IPS DF 6.9 (cell line): ENCODE measurements at regions not wholly inside any gene's neighbourhood (a gene's known extent, or its start where the extent isn't known, plus 50 kb on each side); places are given as distances from the start of the nearest gene placed in this dataset.
"Not testable (repeated sequence)": the region's sequence is repeated elsewhere in the genome, so short reads cannot be mapped to it uniquely, and the experiment has no call there.

Source experiments
- DNase-seq: peaks from one replicate; pipeline ENCODE4 v3.0.0-alpha.2; 2013; ENCODE audit warnings: low read depth, low spot score
- H3K27ac ChIP-seq: one replicate; pipeline ENCODE4 v1.5.1; 2013; ENCODE audit warnings: low read length, control low read depth
- H3K27me3 ChIP-seq: 2 replicates; pipeline ENCODE4 v1.6.1; 2013; ENCODE audit warnings: mild to moderate bottlenecking, low read length; ENCODE audit not compliant: control insufficient read depth, insufficient read depth
- H3K36me3 ChIP-seq: 2 replicates; pipeline ENCODE4 v1.6.1; 2013; ENCODE audit warnings: low read length; ENCODE audit not compliant: control insufficient read depth, insufficient read depth
- H3K4me1 ChIP-seq: 2 replicates; pipeline ENCODE4 v1.6.1; 2013; ENCODE audit warnings: low read length; ENCODE audit not compliant: control insufficient read depth, insufficient read depth
- H3K4me3 ChIP-seq: 2 replicates; pipeline ENCODE4 v1.5.1; 2013; ENCODE audit warnings: mild to moderate bottlenecking, low read length
- H3K9me3 ChIP-seq: 2 replicates; pipeline ENCODE4 v1.6.1; 2013; ENCODE audit warnings: low read length, inconsistent platforms; ENCODE audit not compliant: control insufficient read depth, insufficient read depth
- WGBS: extraction: QIAGEN DNeasy Blood & Tissue Kit; methylation state at CpG from one replicate; pipeline ENCODE4 v1.1.7; 2013; ENCODE audit warnings: mixed read lengths, missing lambda C conversion rate; ENCODE audit not compliant: insufficient read length, insufficient coverage; 5-methylcytosine and 5-hydroxymethylcytosine counted together

GRCh38 chr4:158347556-158347955 lies 137.3 kb downstream of the TMEM144 start:
- no CpG with 5 or more reads among the region's 1 CpG for WGBS
- no peaks in the 10 kb centered on the region for H3K27me3 ChIP-seq

GRCh38 chr4:158350161-158350560 lies 139.9 kb downstream of the TMEM144 start:
- Histone ChIP-seq H3K4me3 (no peak overlapping the region), H3K27ac (no peak overlapping the region), H3K9me3 (no peaks in the 10 kb centered on the region), H3K4me1 (no peaks in the 10 kb centered on the region; the same call in 1 of the 2 replicates), H3K27me3 (no peaks in the 10 kb centered on the region), H3K36me3 (no peaks in the 10 kb centered on the region)
- WGBS, result no CpG with 5 or more reads among the region's 1 CpG
- peak; percentile 7 for DNase-seq

More at GRCh38 chr4:158347556-158347955, 137.3 kb downstream of the TMEM144 start:
- Histone ChIP-seq H3K4me1 (no peaks in the 10 kb centered on the region; the same call in 1 of the 2 replicates), H3K36me3 (no peaks in the 10 kb centered on the region), H3K9me3 (no peaks in the 10 kb centered on the region), H3K27ac (no peak overlapping the region), H3K4me3 (no peak overlapping the region)
- DNase-seq, result no peak

- Histone ChIP-seq H3K4me1 (no peaks in the 10 kb centered on the region; the same call in 1 of the 2 replicates), H3K36me3 (no peaks in the 10 kb centered on the region), H3K4me3 (no peak overlapping the region), H3K27me3 (no peaks in the 10 kb centered on the region), H3K9me3 (no peaks in the 10 kb centered on the region), H3K27ac (no peak overlapping the region)
- DNase-seq, result no peak
- WGBS, result no CpG with 5 or more reads among the region's 4 CpGs
These were observed 143.4 kb downstream of the TMEM144 start for GRCh38 chr4:158353541-158354304.

- H3K4me3 ChIP-seq, result no peak overlapping the region
- H3K36me3 ChIP-seq, result no peaks in the 10 kb centered on the region
- H3K27me3 ChIP-seq, result no peaks in the 10 kb centered on the region
- no CpG with 5 or more reads among the region's 8 CpGs for WGBS
- no peak for DNase-seq
- H3K9me3 ChIP-seq, result no peaks in the 10 kb centered on the region
- H3K27ac ChIP-seq, result no peak overlapping the region
- H3K4me1 ChIP-seq, result no peaks in the 10 kb centered on the region
These were observed 146.0 kb downstream of the TMEM144 start for GRCh38 chr4:158356301-158356700.

DNA sequence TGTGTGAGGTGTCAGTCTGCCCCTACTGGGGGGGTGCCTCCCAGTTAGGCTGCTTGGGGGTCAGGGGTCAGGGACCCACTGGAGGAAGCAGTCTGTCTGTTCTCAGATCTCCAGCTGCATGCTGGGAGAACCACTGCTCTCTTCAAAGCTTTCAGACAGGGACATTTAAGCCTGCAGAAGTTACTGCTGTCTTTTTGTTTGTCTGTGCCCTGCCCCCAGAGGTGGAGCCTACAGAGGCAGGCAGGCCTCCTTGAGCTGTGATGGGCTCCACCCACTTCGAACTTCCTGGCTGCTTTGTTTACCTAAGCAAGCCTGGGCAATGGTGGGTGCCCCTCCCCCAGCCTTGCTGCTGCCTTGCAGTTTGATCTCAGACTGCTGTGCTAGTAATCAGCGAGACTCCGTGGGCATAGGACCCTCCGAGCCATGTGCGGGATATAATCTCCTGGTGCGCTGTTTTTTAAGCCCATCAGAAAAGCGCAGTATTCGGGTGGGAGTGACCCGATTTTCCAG lies 153.7 kb upstream of the RXFP1 start:
- H3K27me3 ChIP-seq, H3K9me3 ChIP-seq, H3K4me3 ChIP-seq, H3K4me1 ChIP-seq, H3K36me3 ChIP-seq, DNase-seq, H3K27ac ChIP-seq: not testable (repeated sequence)
- WGBS, result no CpG with 5 or more reads among the region's 9 CpGs

GRCh38 chr4:158371158-158371557 lies 150.5 kb upstream of the RXFP1 start:
- DNase-seq, result no peak
- Histone ChIP-seq H3K36me3 (no peaks in the 10 kb centered on the region), H3K4me1 (no peaks in the 10 kb centered on the region), H3K27me3 (no peaks in the 10 kb centered on the region), H3K9me3 (no peaks in the 10 kb centered on the region), H3K4me3 (no peak overlapping the region), H3K27ac (no peak overlapping the region)
- no CpG with 5 or more reads among the region's 3 CpGs for WGBS

DNA sequence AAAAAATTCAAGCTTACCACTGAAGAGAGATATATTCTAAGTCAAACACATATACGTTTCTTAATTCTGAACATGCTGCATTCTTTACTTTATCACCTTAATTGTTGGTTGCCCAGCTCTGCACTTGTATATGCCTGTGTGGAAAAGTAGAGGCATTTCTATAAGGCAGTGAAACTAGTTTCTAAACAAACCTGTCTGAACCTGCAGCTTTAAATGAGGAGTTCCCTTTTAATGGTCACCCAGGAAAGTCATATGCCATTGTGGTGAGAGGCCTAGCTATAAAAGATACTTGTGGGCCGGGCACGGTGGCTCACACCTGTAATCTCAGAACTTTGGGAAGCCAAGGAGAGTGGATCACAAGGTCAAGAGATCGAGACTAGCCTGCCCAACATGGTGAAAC lies 147.4 kb upstream of the RXFP1 start:
- WGBS, result no CpG with 5 or more reads among the region's 4 CpGs
- H3K27me3 ChIP-seq, result no peaks in the 10 kb centered on the region
- H3K36me3 ChIP-seq, result no peaks in the 10 kb centered on the region

GRCh38 chr4:158376106-158376840 lies 145.4 kb upstream of the RXFP1 start:
- Histone ChIP-seq H3K36me3 (no peaks in the 10 kb centered on the region), H3K9me3 (no peaks in the 10 kb centered on the region), H3K27ac (no peak overlapping the region), H3K4me1 (no peaks in the 10 kb centered on the region), H3K4me3 (no peak overlapping the region), H3K27me3 (no peaks in the 10 kb centered on the region)
- no peak for DNase-seq
- WGBS, result no CpG with 5 or more reads among the region's 4 CpGs

More for the DNA sequence above, 147.4 kb upstream of the RXFP1 start:
- Histone ChIP-seq H3K27ac (no peak overlapping the region), H3K9me3 (no peaks in the 10 kb centered on the region), H3K4me1 (no peaks in the 10 kb centered on the region), H3K4me3 (no peak overlapping the region)
- no peak for DNase-seq

GRCh38 chr4:158384414-158384813 lies 137.3 kb upstream of the RXFP1 start:
- Histone ChIP-seq H3K27me3 (no peaks in the 10 kb centered on the region), H3K9me3 (no peaks in the 10 kb centered on the region), H3K4me3 (no peak overlapping the region), H3K4me1 (no peaks in the 10 kb centered on the region), H3K27ac (no peak overlapping the region), H3K36me3 (no peaks in the 10 kb centered on the region)
- no peak for DNase-seq
- no CpG with 5 or more reads among the region's 1 CpG for WGBS

- Histone ChIP-seq H3K36me3 (no peaks in the 10 kb centered on the region), H3K4me3 (no peak overlapping the region), H3K9me3 (no peaks in the 10 kb centered on the region), H3K4me1 (no peaks in the 10 kb centered on the region), H3K27me3 (no peaks in the 10 kb centered on the region), H3K27ac (no peak overlapping the region)
- no peak for DNase-seq
- no CpG with 5 or more reads among the region's 3 CpGs for WGBS
These were observed 126.3 kb upstream of the RXFP1 start for GRCh38 chr4:158395343-158395742.
